Keratinocyte (primary cell): ENCODE measurements at regions not wholly inside any gene's neighbourhood (a gene's known extent, or its start where the extent isn't known, plus 50 kb on each side); places are given as distances from the start of the nearest gene placed in this dataset.

ENCODE experiments used
- DNase-seq: peaks from one replicate; pipeline ENCODE4 v3.0.0-alpha.2; 2011; ENCODE audit warnings: low read depth, missing footprints, low spot score
- FAIRE-seq: peaks from 2 replicates; lab custom pipeline; 2011; peaks lifted over from hg19 to GRCh38; lab: Jason Lieb, UNC
- H2AFZ ChIP-seq: 2 replicates; pipeline ENCODE4 v1.6.0; 2012; ENCODE audit warnings: low read length, control low read depth, inconsistent platforms; ENCODE audit not compliant: control insufficient read depth
- H3K27ac ChIP-seq: 2 replicates; pipeline ENCODE4 v1.5.1; 2011; ENCODE audit warnings: low read length; ENCODE audit not compliant: control insufficient read depth, insufficient read depth
- H3K27me3 ChIP-seq: 3 replicates; pipeline ENCODE4 v1.6.0; 2011; ENCODE audit warnings: low read length; ENCODE audit not compliant: control insufficient read depth, insufficient read depth; ENCODE audit errors: extremely low read depth
- H3K36me3 ChIP-seq, 2 experiments: 2 replicates in 1 of 2; 3 replicates in 1 of 2; pipeline ENCODE4 v1.5.1; 2011; ENCODE audit warnings: low read length in 2 of 2, mild to moderate bottlenecking in 1 of 2; ENCODE audit not compliant: control insufficient read depth in 2 of 2, insufficient read depth in 2 of 2; ENCODE audit errors: extremely low read depth in 1 of 2
- H3K4me1 ChIP-seq: 3 replicates; pipeline ENCODE4 v1.5.1; 2011; ENCODE audit warnings: low read length; ENCODE audit not compliant: control insufficient read depth, insufficient read depth; ENCODE audit errors: extremely low read depth
- H3K4me2 ChIP-seq: 3 replicates; pipeline ENCODE4 v1.6.0; 2011; ENCODE audit warnings: low read depth, low read length; ENCODE audit not compliant: control insufficient read depth, insufficient read depth; ENCODE audit errors: extremely low read depth
- H3K4me3 ChIP-seq, 3 experiments: fragments of 200-600 bp in 1 of 3; sonication (generic) in 1 of 3; 2 replicates in 2 of 3; 3 replicates in 1 of 3; pipeline ENCODE4 v1.5.1; 2011 to 2016; ENCODE audit warnings: low read length in 3 of 3, mild to moderate bottlenecking in 3 of 3, control low read depth in 2 of 3, inconsistent platforms in 1 of 3, low read depth in 1 of 3, mixed read lengths in 1 of 3, mixed run types in 1 of 3, moderate library complexity in 1 of 3; ENCODE audit not compliant: control insufficient read depth in 2 of 3, insufficient read depth in 2 of 3; ENCODE audit errors: extremely low read depth in 1 of 3
- H3K79me2 ChIP-seq: 2 replicates; pipeline ENCODE4 v1.6.0; 2012; ENCODE audit warnings: low read length; ENCODE audit not compliant: control insufficient read depth, insufficient read depth
- H3K9ac ChIP-seq: 3 replicates; pipeline ENCODE4 v1.6.0; 2011; ENCODE audit warnings: low read length; ENCODE audit not compliant: control insufficient read depth, insufficient read depth; ENCODE audit errors: extremely low read depth
- H3K9me1 ChIP-seq: 3 replicates; pipeline ENCODE4 v1.6.0; 2011; ENCODE audit warnings: low read length; ENCODE audit not compliant: control insufficient read depth, insufficient read depth; ENCODE audit errors: extremely low read depth
- H3K9me3 ChIP-seq: 2 replicates; pipeline ENCODE4 v1.5.1; 2012; ENCODE audit warnings: low read depth, low read length; ENCODE audit not compliant: control insufficient read depth
- H4K20me1 ChIP-seq: 3 replicates; pipeline ENCODE4 v1.6.0; 2011; ENCODE audit warnings: low read length; ENCODE audit not compliant: control insufficient read depth, insufficient read depth; ENCODE audit errors: extremely low read depth
- EZH2 ChIP-seq: IDR thresholded peaks from one replicate; pipeline ENCODE4 v1.6.1; 2012; ENCODE audit warnings: inconsistent platforms, mild to moderate bottlenecking, low read length, moderate library complexity
- dilution Hi-C: fragments of 300-500 bp; cut with MboI; formaldehyde crosslinking; loops from one replicate; pipeline ENCODE4 v1.7.0; 2020; ENCODE audit warnings: low sequenced_read_pairs; ENCODE audit not compliant: extremely low pct_ligation_motif_present
- TF ChIP-seq, protein P1 (sequence below), 3 experiments: IDR thresholded peaks in 1 of 3; conservative IDR thresholded peaks in 1 of 3; optimal IDR thresholded peaks in 1 of 3; 2 replicates in 2 of 3; 3 replicates in 1 of 3; pipeline versions ENCODE3 to v1.5.1; 2011; ENCODE audit warnings: low read length in 3 of 3, mild to moderate bottlenecking in 3 of 3, moderate library complexity in 2 of 3, control low read depth in 1 of 3, inconsistent platforms in 1 of 3; ENCODE audit not compliant: insufficient read depth in 2 of 3; ENCODE audit errors: extremely low read depth in 1 of 3

DNA sequence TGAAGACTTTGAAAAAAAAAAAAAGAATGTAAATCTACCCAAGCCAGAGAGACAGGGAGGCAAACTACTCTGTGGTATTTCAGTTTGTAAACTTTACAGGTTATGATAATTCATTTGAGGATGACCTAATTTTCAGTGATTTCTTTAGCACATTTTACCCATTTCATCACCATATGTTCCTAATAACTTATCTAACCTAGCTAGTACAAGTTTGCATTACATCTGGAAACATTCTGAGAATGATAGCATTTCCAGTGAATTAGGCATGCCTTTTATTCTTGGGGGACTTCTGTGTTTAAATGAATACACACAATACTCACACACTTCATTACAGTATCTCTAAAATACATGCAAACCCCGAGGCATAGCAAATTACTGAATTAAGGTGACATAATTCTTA lies 1055.5 kb downstream of the PCDH18 start:
- FAIRE-seq (no peak), DNase-seq (no peak)
- H3K27ac ChIP-seq: no peak overlapping the region
- H3K4me2 ChIP-seq: no peak overlapping the region
- H3K4me1 ChIP-seq: no peaks in the 10 kb centered on the region
- no peaks in the 10 kb centered on the region for H3K9me1 ChIP-seq
- no peaks in the 10 kb centered on the region for H3K9me3 ChIP-seq
- H2AFZ ChIP-seq: no peak overlapping the region
- H3K27me3 ChIP-seq: no peaks in the 10 kb centered on the region
- no peaks in the 10 kb centered on the region for H3K79me2 ChIP-seq
- no peaks in the 10 kb centered on the region for H3K36me3 ChIP-seq
- dilution Hi-C loops: no loop called here
- H3K9ac ChIP-seq: no peak overlapping the region
- H3K4me3 ChIP-seq: no peak overlapping the region
- TF ChIP-seq EZH2: no peak
- TF ChIP-seq, protein P1, sequence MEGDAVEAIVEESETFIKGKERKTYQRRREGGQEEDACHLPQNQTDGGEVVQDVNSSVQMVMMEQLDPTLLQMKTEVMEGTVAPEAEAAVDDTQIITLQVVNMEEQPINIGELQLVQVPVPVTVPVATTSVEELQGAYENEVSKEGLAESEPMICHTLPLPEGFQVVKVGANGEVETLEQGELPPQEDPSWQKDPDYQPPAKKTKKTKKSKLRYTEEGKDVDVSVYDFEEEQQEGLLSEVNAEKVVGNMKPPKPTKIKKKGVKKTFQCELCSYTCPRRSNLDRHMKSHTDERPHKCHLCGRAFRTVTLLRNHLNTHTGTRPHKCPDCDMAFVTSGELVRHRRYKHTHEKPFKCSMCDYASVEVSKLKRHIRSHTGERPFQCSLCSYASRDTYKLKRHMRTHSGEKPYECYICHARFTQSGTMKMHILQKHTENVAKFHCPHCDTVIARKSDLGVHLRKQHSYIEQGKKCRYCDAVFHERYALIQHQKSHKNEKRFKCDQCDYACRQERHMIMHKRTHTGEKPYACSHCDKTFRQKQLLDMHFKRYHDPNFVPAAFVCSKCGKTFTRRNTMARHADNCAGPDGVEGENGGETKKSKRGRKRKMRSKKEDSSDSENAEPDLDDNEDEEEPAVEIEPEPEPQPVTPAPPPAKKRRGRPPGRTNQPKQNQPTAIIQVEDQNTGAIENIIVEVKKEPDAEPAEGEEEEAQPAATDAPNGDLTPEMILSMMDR (optimal IDR thresholded peaks at IDR 0.05 in 1 of 3, IDR thresholded peaks at IDR 0.05 in 1 of 3, conservative IDR thresholded peaks at IDR 0.05 in 1 of 3; ENCODE audit: extremely low read depth in 1 of 3, insufficient read depth in 2 of 3, low read length in 3 of 3): no peak
- H4K20me1 ChIP-seq: no peaks in the 10 kb centered on the region

DNA sequence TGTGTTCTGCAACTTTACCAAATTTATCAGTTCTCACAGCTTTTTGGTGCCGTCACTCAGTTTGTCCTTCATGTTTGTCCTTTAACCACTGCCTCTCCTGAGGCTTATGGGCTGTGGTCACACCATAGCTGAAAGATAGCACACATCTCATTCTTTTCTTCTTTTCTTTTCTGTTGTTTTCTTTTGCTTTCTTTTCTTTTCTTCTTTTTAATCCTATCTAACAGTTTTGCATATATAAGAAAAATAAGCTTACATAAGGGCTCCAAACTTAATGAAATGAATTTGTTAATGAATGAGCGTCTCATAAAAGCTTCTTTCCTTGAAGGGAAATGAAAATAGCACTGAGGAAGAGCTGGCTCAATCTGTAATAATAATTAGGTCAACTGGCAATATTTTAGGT lies 1061.2 kb downstream of the PCDH18 start:
- no peaks in the 10 kb centered on the region for H3K79me2 ChIP-seq
- dilution Hi-C loops: no loop called here
- no peaks in the 10 kb centered on the region for H4K20me1 ChIP-seq
- H3K27ac ChIP-seq: no peak overlapping the region
- no peak overlapping the region for H3K9ac ChIP-seq
- no peaks in the 10 kb centered on the region for H3K36me3 ChIP-seq
- TF ChIP-seq EZH2: no peak
- TF ChIP-seq, protein P1 (optimal IDR thresholded peaks at IDR 0.05 in 1 of 3, IDR thresholded peaks at IDR 0.05 in 1 of 3, conservative IDR thresholded peaks at IDR 0.05 in 1 of 3; ENCODE audit: extremely low read depth in 1 of 3, insufficient read depth in 2 of 3, low read length in 3 of 3): no peak
- no peak overlapping the region for H2AFZ ChIP-seq
- no peak for FAIRE-seq
- no peaks in the 10 kb centered on the region for H3K9me1 ChIP-seq
- no peaks in the 10 kb centered on the region for H3K4me1 ChIP-seq
- H3K4me3 ChIP-seq: no peak overlapping the region
- DNase-seq: no peak
- H3K4me2 ChIP-seq: no peak overlapping the region
- no peaks in the 10 kb centered on the region for H3K27me3 ChIP-seq
- H3K9me3 ChIP-seq: no peaks in the 10 kb centered on the region
